ENCODE measurements at regions not wholly inside any gene's neighbourhood (a gene's known extent, or its start where the extent isn't known, plus 50 kb on each side); places are given as distances from the start of the nearest gene placed in this dataset.
"Not testable (repeated sequence)": the region's sequence is repeated elsewhere in the genome, so short reads cannot be mapped to it uniquely, and the experiment has no call there.

DNA sequence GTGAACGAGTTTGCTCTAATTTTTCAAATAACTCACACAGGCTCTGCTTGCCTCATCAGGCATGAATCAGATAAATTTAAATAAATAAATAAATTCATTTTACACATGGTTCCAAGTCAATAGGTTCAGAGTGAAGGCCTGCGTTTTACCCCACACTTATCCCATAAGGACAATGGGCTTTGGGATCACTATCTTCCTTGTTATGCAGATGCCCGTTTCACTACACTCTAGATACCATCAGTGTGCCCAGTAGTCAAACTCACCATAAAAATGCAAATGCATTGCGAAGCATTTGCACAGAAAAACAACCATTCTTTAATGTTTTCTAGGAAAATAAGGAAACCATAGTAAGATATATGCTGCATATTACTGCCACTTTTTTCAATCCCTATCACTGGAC lies 155.9 kb upstream of the CCDC196 start:
- H3K4me3 Mint-ChIP-seq = no peak overlapping the region
- Histone ChIP-seq H2AFZ (replicated peaks) (no peak overlapping the region), H3K36me3 (no peaks in the 10 kb centered on the region), H4K20me1 (ENCODE audit: low read depth) (no peaks in the 10 kb centered on the region), H3K4me1 (peaks cover 5% of the 10 kb centered on the region), H3K4me3 (no peak overlapping the region), H3K9ac (no peak overlapping the region), H3K4me2 (no peak overlapping the region), H3K27me3 (no peaks in the 10 kb centered on the region), H3F3A (ENCODE audit: low read depth) (no peaks in the 10 kb centered on the region), H3K27ac (no peak overlapping the region), H3K9me3 (ENCODE audit: low read depth) (no peaks in the 10 kb centered on the region), H3K79me2 (ENCODE audit: low read depth) (no peaks in the 10 kb centered on the region)
- H3K27me3 Mint-ChIP-seq (ENCODE audit: insufficient read depth, low read depth) = peaks cover 6% of the 10 kb centered on the region
- no peak for DNase-seq (ENCODE audit: low spot score)
- H3K36me3 Mint-ChIP-seq = no peaks in the 10 kb centered on the region
- H3K9me3 Mint-ChIP-seq = peaks cover 8% of the 10 kb centered on the region
- TF ChIP-seq, protein P1, sequence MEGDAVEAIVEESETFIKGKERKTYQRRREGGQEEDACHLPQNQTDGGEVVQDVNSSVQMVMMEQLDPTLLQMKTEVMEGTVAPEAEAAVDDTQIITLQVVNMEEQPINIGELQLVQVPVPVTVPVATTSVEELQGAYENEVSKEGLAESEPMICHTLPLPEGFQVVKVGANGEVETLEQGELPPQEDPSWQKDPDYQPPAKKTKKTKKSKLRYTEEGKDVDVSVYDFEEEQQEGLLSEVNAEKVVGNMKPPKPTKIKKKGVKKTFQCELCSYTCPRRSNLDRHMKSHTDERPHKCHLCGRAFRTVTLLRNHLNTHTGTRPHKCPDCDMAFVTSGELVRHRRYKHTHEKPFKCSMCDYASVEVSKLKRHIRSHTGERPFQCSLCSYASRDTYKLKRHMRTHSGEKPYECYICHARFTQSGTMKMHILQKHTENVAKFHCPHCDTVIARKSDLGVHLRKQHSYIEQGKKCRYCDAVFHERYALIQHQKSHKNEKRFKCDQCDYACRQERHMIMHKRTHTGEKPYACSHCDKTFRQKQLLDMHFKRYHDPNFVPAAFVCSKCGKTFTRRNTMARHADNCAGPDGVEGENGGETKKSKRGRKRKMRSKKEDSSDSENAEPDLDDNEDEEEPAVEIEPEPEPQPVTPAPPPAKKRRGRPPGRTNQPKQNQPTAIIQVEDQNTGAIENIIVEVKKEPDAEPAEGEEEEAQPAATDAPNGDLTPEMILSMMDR (IDR thresholded peaks at IDR 0.05) = no peak
- TF ChIP-seq EZH2phosphoT487 (IDR thresholded peaks at IDR 0.05) = no peak
- TF ChIP-seq EZH2 (IDR thresholded peaks at IDR 0.05) = no peak
- no peak overlapping the region for H3K27ac Mint-ChIP-seq
- peaks cover 8% of the 10 kb centered on the region for H3K4me1 Mint-ChIP-seq

DNA sequence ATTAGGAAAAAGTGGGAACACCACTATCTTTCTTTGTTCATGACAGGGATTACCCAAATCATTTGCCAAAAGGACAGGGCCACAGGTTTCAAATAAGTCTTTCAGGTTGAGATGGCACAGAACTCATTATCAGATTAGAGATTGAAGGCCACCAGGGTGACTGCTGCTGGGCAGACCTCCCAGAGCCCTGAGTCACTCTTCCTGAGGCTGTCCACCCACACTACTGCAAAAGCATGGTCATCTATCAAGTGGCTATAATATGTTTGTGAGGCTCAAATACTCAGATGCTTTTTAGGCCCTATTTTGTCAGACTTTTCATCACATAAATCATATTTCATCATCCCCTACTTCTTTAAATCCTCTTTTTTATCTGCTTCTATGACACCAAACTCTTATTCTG lies 155.3 kb upstream of the CCDC196 start:
- H3K9ac ChIP-seq = no peak overlapping the region
- Mint-ChIP-seq H3K27ac (no peak overlapping the region), H3K4me3 (no peak overlapping the region), H3K9me3 (peaks cover 15% of the 10 kb centered on the region), H3K4me1 (peaks cover 8% of the 10 kb centered on the region), H3K27me3 (ENCODE audit: insufficient read depth, low read depth) (peaks cover 6% of the 10 kb centered on the region), H3K36me3 (peaks cover 2% of the 10 kb centered on the region)
- H3K9me3 ChIP-seq (ENCODE audit: low read depth) = no peaks in the 10 kb centered on the region
- H3K27me3 ChIP-seq = no peaks in the 10 kb centered on the region
- H3K79me2 ChIP-seq (ENCODE audit: low read depth) = no peaks in the 10 kb centered on the region
- TF ChIP-seq, protein P1 (IDR thresholded peaks at IDR 0.05) = no peak
- TF ChIP-seq EZH2 (IDR thresholded peaks at IDR 0.05) (no peak), EZH2phosphoT487 (IDR thresholded peaks at IDR 0.05) (no peak)
- DNase-seq (ENCODE audit: low spot score) = no peak
- H2AFZ ChIP-seq (replicated peaks) = no peak overlapping the region
- no peaks in the 10 kb centered on the region for H4K20me1 ChIP-seq (ENCODE audit: low read depth)
- peaks cover 5% of the 10 kb centered on the region for H3K4me1 ChIP-seq
- H3K4me3 ChIP-seq = no peak overlapping the region
- H3K36me3 ChIP-seq = no peaks in the 10 kb centered on the region
- no peaks in the 10 kb centered on the region for H3F3A ChIP-seq (ENCODE audit: low read depth)
- no peak overlapping the region for H3K4me2 ChIP-seq
- no peak overlapping the region for H3K27ac ChIP-seq

DNA sequence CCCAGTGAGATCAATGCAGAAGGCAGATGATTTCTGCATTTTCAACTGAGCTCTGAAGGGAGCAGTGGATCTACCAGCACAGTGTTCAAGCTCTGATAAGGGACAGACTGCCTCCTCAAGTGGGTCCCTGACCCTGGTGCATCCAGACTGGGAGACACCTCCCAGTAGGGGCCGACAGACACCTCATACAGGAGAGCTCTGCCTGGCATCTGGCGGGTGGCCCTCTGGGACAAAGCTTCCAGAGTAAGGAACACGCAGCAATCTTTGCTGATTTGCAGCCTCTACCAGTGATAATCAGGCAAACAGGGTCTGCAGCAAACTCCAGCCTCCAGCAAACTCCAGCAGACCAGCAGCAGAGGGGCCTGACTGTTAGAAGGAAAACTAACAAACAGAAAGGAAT lies 152.9 kb upstream of the CCDC196 start:
- not testable (repeated sequence) for H3K4me2 ChIP-seq; H3K4me1 ChIP-seq; H3K9me3 ChIP-seq (ENCODE audit: low read depth); H3K4me3 ChIP-seq; H3K9ac ChIP-seq; H3K27ac Mint-ChIP-seq; DNase-seq (ENCODE audit: low spot score); H4K20me1 ChIP-seq (ENCODE audit: low read depth); H3K27me3 ChIP-seq; H3K36me3 ChIP-seq; H3F3A ChIP-seq (ENCODE audit: low read depth); H3K79me2 ChIP-seq (ENCODE audit: low read depth); H3K4me1 Mint-ChIP-seq; H3K4me3 Mint-ChIP-seq; H3K36me3 Mint-ChIP-seq; H3K27me3 Mint-ChIP-seq (ENCODE audit: insufficient read depth, low read depth); H3K27ac ChIP-seq
- H2AFZ ChIP-seq (replicated peaks) = peak overlapping the region; percentile 31
- peaks cover 22% of the 10 kb centered on the region for H3K9me3 Mint-ChIP-seq

- no peaks in the 10 kb centered on the region for H3K27me3 Mint-ChIP-seq (ENCODE audit: insufficient read depth, low read depth)
- Histone ChIP-seq H2AFZ (replicated peaks) (no peak overlapping the region), H3K9me3 (ENCODE audit: low read depth) (no peaks in the 10 kb centered on the region), H3K27ac (no peak overlapping the region), H3K9ac (no peak overlapping the region), H3F3A (ENCODE audit: low read depth) (no peaks in the 10 kb centered on the region), H3K27me3 (no peaks in the 10 kb centered on the region), H3K79me2 (ENCODE audit: low read depth) (no peaks in the 10 kb centered on the region), H3K4me1 (no peaks in the 10 kb centered on the region), H4K20me1 (ENCODE audit: low read depth) (no peaks in the 10 kb centered on the region), H3K4me3 (no peak overlapping the region), H3K4me2 (no peak overlapping the region), H3K36me3 (no peaks in the 10 kb centered on the region)
- TF ChIP-seq EZH2 (IDR thresholded peaks at IDR 0.05) = no peak
- H3K4me1 Mint-ChIP-seq = no peaks in the 10 kb centered on the region
- H3K27ac Mint-ChIP-seq = no peak overlapping the region
- H3K36me3 Mint-ChIP-seq = no peaks in the 10 kb centered on the region
- peaks cover 6% of the 10 kb centered on the region for H3K9me3 Mint-ChIP-seq
- no peak overlapping the region for H3K4me3 Mint-ChIP-seq
- no peak for DNase-seq (ENCODE audit: low spot score)
Measured at GRCh38 chr14:66341239-66341638, 144.9 kb upstream of the CCDC196 start.

Data from neural progenitor cell (in vitro differentiated cells).